Tibial nerve (tissue), 4 donors: ENCODE measurements at regions not wholly inside any gene's neighbourhood (a gene's known extent, or its start where the extent isn't known, plus 50 kb on each side); places are given as distances from the start of the nearest gene placed in this dataset.

Experiments
- CTCF ChIP-seq, 5 experiments: fragments of 200-600 bp in 3 of 5; fragments of 450-650 bp in 2 of 5; sonication (generic) in 3 of 5; IDR thresholded peaks; one replicate each; pipeline ENCODE4 v1.5.1; 2016 to 2019; ENCODE audit warnings: antibody characterized with exemption in 5 of 5, mild to moderate bottlenecking in 3 of 5, moderate library complexity in 2 of 5
- EP300 ChIP-seq, 2 donors: sonication (generic); formaldehyde crosslinking; IDR thresholded peaks; one replicate each; pipeline ENCODE4 v1.6.1; 2017; ENCODE audit warnings: antibody characterized with exemption in 2 of 2, mild to moderate bottlenecking in 1 of 2
- POLR2A ChIP-seq, 2 donors: fragments of 450-650 bp; IDR thresholded peaks; one replicate each; pipeline ENCODE4 v1.6.1; 2017; ENCODE audit warnings: antibody characterized with exemption in 2 of 2, mild to moderate bottlenecking in 2 of 2, moderate library complexity in 2 of 2

GRCh38 chr14:104246401-104247335, 108.3 kb downstream of the KIF26A start:
- TF ChIP-seq CTCF (IDR thresholded peaks at IDR 0.05) (no peak), POLR2A (IDR thresholded peaks at IDR 0.05) (no peak), EP300 (IDR thresholded peaks at IDR 0.05) (no peak)
